Neural crest cell (in vitro differentiated cells): ENCODE measurements at regions not wholly inside any gene's neighbourhood (a gene's known extent, or its start where the extent isn't known, plus 50 kb on each side); places are given as distances from the start of the nearest gene placed in this dataset.

Source experiments
- DNase-seq: peaks from one replicate; pipeline ENCODE4 v3.0.0; 2021; ENCODE audit warnings: low read depth, mixed read lengths, low spot score
- H3K27ac Mint-ChIP-seq: one replicate; pipeline ENCODE4 v1.8.0; 2021; ENCODE audit warnings: mild to moderate bottlenecking, mixed read lengths; ENCODE audit not compliant: unreplicated experiment
- H3K27me3 Mint-ChIP-seq: 2 replicates; pipeline ENCODE4 v1.8.0; 2021; ENCODE audit warnings: low read depth, mild to moderate bottlenecking, mixed read lengths
- H3K36me3 Mint-ChIP-seq: 2 replicates; pipeline ENCODE4 v1.8.0; 2021; ENCODE audit warnings: low read depth, mild to moderate bottlenecking, mixed read lengths
- H3K4me1 Mint-ChIP-seq: 2 replicates; pipeline ENCODE4 v1.8.0; 2021; ENCODE audit warnings: mixed read lengths
- H3K4me3 Mint-ChIP-seq: one replicate; pipeline ENCODE4 v1.8.0; 2021; ENCODE audit warnings: mild to moderate bottlenecking, mixed read lengths
- H3K9me3 Mint-ChIP-seq: 2 replicates; pipeline ENCODE4 v1.8.0; 2021; ENCODE audit warnings: mixed read lengths
- TF ChIP-seq, protein P1 (sequence below): fragments of 200-600 bp; sonication (generic); conservative IDR thresholded peaks from 2 replicates; pipeline ENCODE4 v1.5.0; 2021; ENCODE audit warnings: antibody characterized with exemption, mild to moderate bottlenecking

GRCh38 chr18:39667905-39668304 lies 2102.3 kb upstream of the CELF4 start:
- Mint-ChIP-seq H3K9me3 (no peaks in the 10 kb centered on the region), H3K27me3 (no peaks in the 10 kb centered on the region), H3K4me1 (no peaks in the 10 kb centered on the region), H3K4me3 (no peak overlapping the region), H3K27ac (no peak overlapping the region), H3K36me3 (no peaks in the 10 kb centered on the region)
- no peak for DNase-seq
- TF ChIP-seq, protein P1, sequence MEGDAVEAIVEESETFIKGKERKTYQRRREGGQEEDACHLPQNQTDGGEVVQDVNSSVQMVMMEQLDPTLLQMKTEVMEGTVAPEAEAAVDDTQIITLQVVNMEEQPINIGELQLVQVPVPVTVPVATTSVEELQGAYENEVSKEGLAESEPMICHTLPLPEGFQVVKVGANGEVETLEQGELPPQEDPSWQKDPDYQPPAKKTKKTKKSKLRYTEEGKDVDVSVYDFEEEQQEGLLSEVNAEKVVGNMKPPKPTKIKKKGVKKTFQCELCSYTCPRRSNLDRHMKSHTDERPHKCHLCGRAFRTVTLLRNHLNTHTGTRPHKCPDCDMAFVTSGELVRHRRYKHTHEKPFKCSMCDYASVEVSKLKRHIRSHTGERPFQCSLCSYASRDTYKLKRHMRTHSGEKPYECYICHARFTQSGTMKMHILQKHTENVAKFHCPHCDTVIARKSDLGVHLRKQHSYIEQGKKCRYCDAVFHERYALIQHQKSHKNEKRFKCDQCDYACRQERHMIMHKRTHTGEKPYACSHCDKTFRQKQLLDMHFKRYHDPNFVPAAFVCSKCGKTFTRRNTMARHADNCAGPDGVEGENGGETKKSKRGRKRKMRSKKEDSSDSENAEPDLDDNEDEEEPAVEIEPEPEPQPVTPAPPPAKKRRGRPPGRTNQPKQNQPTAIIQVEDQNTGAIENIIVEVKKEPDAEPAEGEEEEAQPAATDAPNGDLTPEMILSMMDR = no peak

- H3K27me3 Mint-ChIP-seq = no peaks in the 10 kb centered on the region
- H3K36me3 Mint-ChIP-seq = peaks cover 2% of the 10 kb centered on the region
- peak overlapping the region; percentile 2 for H3K27ac Mint-ChIP-seq
- H3K4me3 Mint-ChIP-seq = no peak overlapping the region
- no peaks in the 10 kb centered on the region for H3K9me3 Mint-ChIP-seq
- no peak for DNase-seq
- no peaks in the 10 kb centered on the region for H3K4me1 Mint-ChIP-seq
- TF ChIP-seq, protein P1 = no peak
These were observed 2100.9 kb upstream of the CELF4 start for GRCh38 chr18:39666541-39666940.

DNA sequence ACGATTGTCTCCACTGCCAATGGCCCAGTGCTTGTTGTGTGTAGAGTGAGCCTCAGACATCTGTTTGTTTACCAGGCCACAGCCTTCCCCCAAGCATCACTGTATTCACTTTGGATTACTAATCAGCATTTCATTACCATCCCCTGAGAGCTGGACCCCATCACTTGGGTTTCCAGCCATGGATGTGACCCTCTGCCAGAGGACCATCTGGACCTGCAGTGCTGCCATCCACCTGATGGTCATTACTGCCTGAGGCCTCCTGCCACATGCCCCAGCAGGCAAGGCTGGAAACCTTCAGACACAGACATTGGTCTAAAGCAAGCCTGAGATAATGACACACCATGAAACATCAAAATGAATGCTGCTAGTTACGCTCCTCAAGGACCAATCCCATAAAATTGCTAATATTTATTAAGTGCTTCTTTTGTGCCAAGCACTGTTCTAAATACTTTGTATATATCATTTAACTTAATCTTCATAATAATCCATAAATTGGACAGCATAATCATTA lies 2096.3 kb upstream of the CELF4 start:
- no peak overlapping the region for H3K4me3 Mint-ChIP-seq

DNA sequence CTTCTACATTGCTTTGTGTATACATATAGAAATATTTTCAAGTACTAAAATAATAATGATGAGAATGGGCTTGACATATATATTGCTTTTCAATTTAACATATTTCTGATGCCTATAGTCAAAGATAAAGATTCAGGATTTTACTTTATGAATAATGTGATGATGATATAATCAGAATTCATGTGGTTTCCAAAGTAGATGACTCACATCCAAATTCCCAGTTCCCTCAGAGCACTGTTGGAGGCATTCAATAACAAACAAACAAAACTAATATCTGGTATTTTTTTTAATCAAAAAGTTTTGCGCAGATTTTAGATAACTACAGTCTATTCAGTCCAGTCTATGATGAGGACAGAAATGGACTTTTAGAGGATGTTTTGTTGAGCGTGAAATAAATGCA lies 2094.5 kb upstream of the CELF4 start:
- Mint-ChIP-seq H3K4me1 (no peaks in the 10 kb centered on the region), H3K4me3 (no peak overlapping the region), H3K27me3 (no peaks in the 10 kb centered on the region), H3K36me3 (peaks cover 2% of the 10 kb centered on the region), H3K9me3 (no peaks in the 10 kb centered on the region), H3K27ac (no peak overlapping the region)
- TF ChIP-seq, protein P1 = no peak
- DNase-seq = no peak

More for the DNA sequence above, 2096.3 kb upstream of the CELF4 start:
- DNase-seq = no peak
- TF ChIP-seq, protein P1 = no peak
- no peaks in the 10 kb centered on the region for H3K9me3 Mint-ChIP-seq
- H3K27me3 Mint-ChIP-seq = no peaks in the 10 kb centered on the region
- H3K27ac Mint-ChIP-seq = no peak overlapping the region
- H3K4me1 Mint-ChIP-seq = no peaks in the 10 kb centered on the region
- peaks cover 2% of the 10 kb centered on the region for H3K36me3 Mint-ChIP-seq

GRCh38 chr18:39655341-39655740 lies 2089.7 kb upstream of the CELF4 start:
- TF ChIP-seq, protein P1 = no peak
- H3K4me1 Mint-ChIP-seq = peaks cover 4% of the 10 kb centered on the region
- H3K27ac Mint-ChIP-seq = no peak overlapping the region
- H3K27me3 Mint-ChIP-seq = no peaks in the 10 kb centered on the region
- no peak overlapping the region for H3K4me3 Mint-ChIP-seq
- DNase-seq = no peak
- H3K9me3 Mint-ChIP-seq = no peaks in the 10 kb centered on the region
- no peaks in the 10 kb centered on the region for H3K36me3 Mint-ChIP-seq
